HCT116 (cell line): ENCODE measurements at regions not wholly inside any gene's neighbourhood (a gene's known extent, or its start where the extent isn't known, plus 50 kb on each side); places are given as distances from the start of the nearest gene placed in this dataset.

Source experiments
- RAD21 ChIP-seq: IDR thresholded peaks from 2 replicates; pipeline ENCODE4 v1.6.1; 2012; ENCODE audit warnings: low read depth, mild to moderate bottlenecking
- TF ChIP-seq, protein P1 (sequence below), 3 experiments: fragments of 200-600 bp in 1 of 3; sonication (generic) in 1 of 3; IDR thresholded peaks in 2 of 3; conservative IDR thresholded peaks in 1 of 3; 2 replicates each; pipeline ENCODE4 v1.5.1; 2012 to 2017; ENCODE audit warnings: low read depth in 2 of 3, low read length in 2 of 3, antibody characterized with exemption in 1 of 3, borderline replicate concordance in 1 of 3, control low read depth in 1 of 3, mild to moderate bottlenecking in 1 of 3, mixed read lengths in 1 of 3, mixed run types in 1 of 3, moderate library complexity in 1 of 3; ENCODE audit not compliant: insufficient read depth in 1 of 3
- TF ChIP-seq, protein P2 (sequence below): IDR thresholded peaks from 2 replicates; pipeline ENCODE4 v1.6.1; 2012; ENCODE audit warnings: low read depth

DNA sequence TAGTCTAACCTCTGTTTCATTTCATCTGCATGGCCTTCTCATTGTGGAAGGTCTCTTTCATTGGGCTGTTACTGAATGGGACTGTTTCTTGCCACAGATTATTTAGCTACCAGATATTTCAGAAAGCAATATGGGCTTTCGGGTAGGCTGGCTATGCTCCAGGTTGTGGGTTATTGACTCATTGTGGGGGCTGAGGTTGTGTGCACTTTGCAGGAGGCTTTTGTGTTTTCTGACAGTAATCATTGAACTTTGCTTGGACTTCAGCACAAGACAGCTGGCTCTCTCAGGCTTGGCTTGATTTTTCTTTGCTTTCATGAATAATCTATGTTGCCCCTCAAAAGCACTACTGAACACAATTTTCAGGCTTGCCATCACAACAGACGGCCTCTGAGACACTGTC is 771.1 kb upstream of the TSPY4 start:
- TF ChIP-seq, protein P1, sequence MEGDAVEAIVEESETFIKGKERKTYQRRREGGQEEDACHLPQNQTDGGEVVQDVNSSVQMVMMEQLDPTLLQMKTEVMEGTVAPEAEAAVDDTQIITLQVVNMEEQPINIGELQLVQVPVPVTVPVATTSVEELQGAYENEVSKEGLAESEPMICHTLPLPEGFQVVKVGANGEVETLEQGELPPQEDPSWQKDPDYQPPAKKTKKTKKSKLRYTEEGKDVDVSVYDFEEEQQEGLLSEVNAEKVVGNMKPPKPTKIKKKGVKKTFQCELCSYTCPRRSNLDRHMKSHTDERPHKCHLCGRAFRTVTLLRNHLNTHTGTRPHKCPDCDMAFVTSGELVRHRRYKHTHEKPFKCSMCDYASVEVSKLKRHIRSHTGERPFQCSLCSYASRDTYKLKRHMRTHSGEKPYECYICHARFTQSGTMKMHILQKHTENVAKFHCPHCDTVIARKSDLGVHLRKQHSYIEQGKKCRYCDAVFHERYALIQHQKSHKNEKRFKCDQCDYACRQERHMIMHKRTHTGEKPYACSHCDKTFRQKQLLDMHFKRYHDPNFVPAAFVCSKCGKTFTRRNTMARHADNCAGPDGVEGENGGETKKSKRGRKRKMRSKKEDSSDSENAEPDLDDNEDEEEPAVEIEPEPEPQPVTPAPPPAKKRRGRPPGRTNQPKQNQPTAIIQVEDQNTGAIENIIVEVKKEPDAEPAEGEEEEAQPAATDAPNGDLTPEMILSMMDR (IDR thresholded peaks at IDR 0.05 in 2 of 3, conservative IDR thresholded peaks at IDR 0.05 in 1 of 3; ENCODE audit: borderline replicate concordance in 1 of 3, insufficient read depth in 1 of 3, low read depth in 2 of 3, low read length in 2 of 3), result no peak
- TF ChIP-seq, protein P2, sequence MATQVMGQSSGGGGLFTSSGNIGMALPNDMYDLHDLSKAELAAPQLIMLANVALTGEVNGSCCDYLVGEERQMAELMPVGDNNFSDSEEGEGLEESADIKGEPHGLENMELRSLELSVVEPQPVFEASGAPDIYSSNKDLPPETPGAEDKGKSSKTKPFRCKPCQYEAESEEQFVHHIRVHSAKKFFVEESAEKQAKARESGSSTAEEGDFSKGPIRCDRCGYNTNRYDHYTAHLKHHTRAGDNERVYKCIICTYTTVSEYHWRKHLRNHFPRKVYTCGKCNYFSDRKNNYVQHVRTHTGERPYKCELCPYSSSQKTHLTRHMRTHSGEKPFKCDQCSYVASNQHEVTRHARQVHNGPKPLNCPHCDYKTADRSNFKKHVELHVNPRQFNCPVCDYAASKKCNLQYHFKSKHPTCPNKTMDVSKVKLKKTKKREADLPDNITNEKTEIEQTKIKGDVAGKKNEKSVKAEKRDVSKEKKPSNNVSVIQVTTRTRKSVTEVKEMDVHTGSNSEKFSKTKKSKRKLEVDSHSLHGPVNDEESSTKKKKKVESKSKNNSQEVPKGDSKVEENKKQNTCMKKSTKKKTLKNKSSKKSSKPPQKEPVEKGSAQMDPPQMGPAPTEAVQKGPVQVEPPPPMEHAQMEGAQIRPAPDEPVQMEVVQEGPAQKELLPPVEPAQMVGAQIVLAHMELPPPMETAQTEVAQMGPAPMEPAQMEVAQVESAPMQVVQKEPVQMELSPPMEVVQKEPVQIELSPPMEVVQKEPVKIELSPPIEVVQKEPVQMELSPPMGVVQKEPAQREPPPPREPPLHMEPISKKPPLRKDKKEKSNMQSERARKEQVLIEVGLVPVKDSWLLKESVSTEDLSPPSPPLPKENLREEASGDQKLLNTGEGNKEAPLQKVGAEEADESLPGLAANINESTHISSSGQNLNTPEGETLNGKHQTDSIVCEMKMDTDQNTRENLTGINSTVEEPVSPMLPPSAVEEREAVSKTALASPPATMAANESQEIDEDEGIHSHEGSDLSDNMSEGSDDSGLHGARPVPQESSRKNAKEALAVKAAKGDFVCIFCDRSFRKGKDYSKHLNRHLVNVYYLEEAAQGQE, result no peak
- no peak for TF ChIP-seq RAD21
